Retinal pigment epithelial cell (primary cell): ENCODE measurements at regions not wholly inside any gene's neighbourhood (a gene's known extent, or its start where the extent isn't known, plus 50 kb on each side); places are given as distances from the start of the nearest gene placed in this dataset.
"Not testable (repeated sequence)": the region's sequence is repeated elsewhere in the genome, so short reads cannot be mapped to it uniquely, and the experiment has no call there.

Experiments
- DNase-seq: peaks from one replicate; pipeline ENCODE4 v3.0.0-alpha.2; 2010; ENCODE audit warnings: low read depth
- H3K4me3 ChIP-seq: 2 replicates; pipeline ENCODE4 v1.5.1; 2011; ENCODE audit warnings: mild to moderate bottlenecking, low read length, control low read depth, moderate library complexity
- TF ChIP-seq, protein P1 (sequence below): conservative IDR thresholded peaks from 2 replicates; pipeline ENCODE4 v1.5.1; 2011; ENCODE audit warnings: low read depth, low read length, control low read depth, inconsistent platforms

DNA sequence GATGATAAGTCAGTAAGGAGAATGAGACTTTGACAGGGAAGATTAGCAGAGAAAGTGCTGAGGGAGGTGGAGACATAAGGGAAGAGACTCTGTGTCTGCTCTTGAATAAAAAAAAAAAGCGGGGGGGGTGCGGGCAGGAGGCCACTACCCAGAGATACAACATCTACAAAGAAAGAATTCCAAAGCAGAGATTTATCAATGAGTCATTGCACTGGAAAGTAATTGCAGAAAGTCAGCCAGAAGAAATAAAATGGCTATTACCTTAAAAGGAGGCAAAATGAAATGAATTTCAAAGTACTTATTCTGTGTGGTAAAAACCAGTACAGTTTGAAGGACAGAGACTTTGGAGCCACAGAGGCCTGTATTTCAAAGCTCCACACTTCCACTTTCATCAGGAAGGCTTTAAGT, 267.1 kb upstream of the PRKD1 start:
- H3K4me3 ChIP-seq: no peak overlapping the region
- TF ChIP-seq, protein P1, sequence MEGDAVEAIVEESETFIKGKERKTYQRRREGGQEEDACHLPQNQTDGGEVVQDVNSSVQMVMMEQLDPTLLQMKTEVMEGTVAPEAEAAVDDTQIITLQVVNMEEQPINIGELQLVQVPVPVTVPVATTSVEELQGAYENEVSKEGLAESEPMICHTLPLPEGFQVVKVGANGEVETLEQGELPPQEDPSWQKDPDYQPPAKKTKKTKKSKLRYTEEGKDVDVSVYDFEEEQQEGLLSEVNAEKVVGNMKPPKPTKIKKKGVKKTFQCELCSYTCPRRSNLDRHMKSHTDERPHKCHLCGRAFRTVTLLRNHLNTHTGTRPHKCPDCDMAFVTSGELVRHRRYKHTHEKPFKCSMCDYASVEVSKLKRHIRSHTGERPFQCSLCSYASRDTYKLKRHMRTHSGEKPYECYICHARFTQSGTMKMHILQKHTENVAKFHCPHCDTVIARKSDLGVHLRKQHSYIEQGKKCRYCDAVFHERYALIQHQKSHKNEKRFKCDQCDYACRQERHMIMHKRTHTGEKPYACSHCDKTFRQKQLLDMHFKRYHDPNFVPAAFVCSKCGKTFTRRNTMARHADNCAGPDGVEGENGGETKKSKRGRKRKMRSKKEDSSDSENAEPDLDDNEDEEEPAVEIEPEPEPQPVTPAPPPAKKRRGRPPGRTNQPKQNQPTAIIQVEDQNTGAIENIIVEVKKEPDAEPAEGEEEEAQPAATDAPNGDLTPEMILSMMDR: no peak
- no peak for DNase-seq

GRCh38 chr14:30195941-30196340, 268.3 kb upstream of the PRKD1 start:
- DNase-seq: peak; percentile 76
- no peak overlapping the region for H3K4me3 ChIP-seq
- TF ChIP-seq, protein P1: no peak

DNA sequence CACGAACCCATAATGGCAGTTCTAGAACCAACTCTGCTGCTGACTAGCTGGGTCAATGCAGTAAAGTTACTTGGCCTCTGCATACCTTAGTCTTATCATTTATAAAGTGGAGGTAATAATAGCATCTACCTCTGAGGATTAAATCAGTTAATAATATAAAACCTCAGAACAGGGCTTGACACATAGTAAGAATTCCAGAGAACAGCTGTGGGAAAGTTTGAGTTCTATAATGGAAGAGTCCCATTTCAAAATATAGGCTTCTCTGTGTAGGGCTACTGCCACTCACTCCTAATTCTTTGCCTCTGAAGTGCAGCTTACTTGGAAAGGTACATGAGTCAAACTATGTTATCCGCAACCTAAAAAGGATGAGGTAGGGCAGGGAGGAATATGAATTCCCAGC, 269.2 kb upstream of the PRKD1 start:
- H3K4me3 ChIP-seq: no peak overlapping the region
- no peak for DNase-seq
- TF ChIP-seq, protein P1: no peak

- not testable (repeated sequence) for H3K4me3 ChIP-seq, DNase-seq
Observed at GRCh38 chr14:30198720-30199119, 271.1 kb upstream of the PRKD1 start.

- DNase-seq: peak; percentile 50
- H3K4me3 ChIP-seq: no peak overlapping the region
- TF ChIP-seq, protein P1: no peak
Observed at GRCh38 chr14:30204431-30204980, 276.9 kb upstream of the PRKD1 start.

- no peak overlapping the region for H3K4me3 ChIP-seq
- no peak for DNase-seq
- TF ChIP-seq, protein P1: no peak
Observed at GRCh38 chr14:30209136-30209535, 281.5 kb upstream of the PRKD1 start.

GRCh38 chr14:30210630-30211029, 283.0 kb upstream of the PRKD1 start:
- no peak for DNase-seq
- H3K4me3 ChIP-seq: no peak overlapping the region
- TF ChIP-seq, protein P1: no peak

GRCh38 chr14:30211326-30211725, 283.7 kb upstream of the PRKD1 start:
- no peak for DNase-seq
- no peak overlapping the region for H3K4me3 ChIP-seq
- TF ChIP-seq, protein P1: no peak
